Colonic mucosa (tissue), 4 donors: ENCODE measurements at regions not wholly inside any gene's neighbourhood (a gene's known extent, or its start where the extent isn't known, plus 50 kb on each side); places are given as distances from the start of the nearest gene placed in this dataset.

ENCODE experiments used
- DNase-seq: peaks from one replicate; pipeline ENCODE4 v3.0.0-alpha.2; 2020
- H3K27ac ChIP-seq: fragments of 200-600 bp; one replicate; pipeline ENCODE4 v1.8.0; 2021
- H3K27me3 ChIP-seq: fragments of 200-600 bp; one replicate; pipeline ENCODE4 v1.8.0; 2021
- H3K36me3 ChIP-seq: fragments of 200-600 bp; one replicate; pipeline ENCODE4 v1.8.0; 2021
- H3K4me1 ChIP-seq: fragments of 200-600 bp; one replicate; pipeline ENCODE4 v1.8.0; 2021; ENCODE audit warnings: mild to moderate bottlenecking
- H3K4me3 ChIP-seq: fragments of 200-600 bp; one replicate; pipeline ENCODE4 v1.8.0; 2021
- H3K9ac ChIP-seq, 2 donors: one replicate each; pipeline ENCODE4 v1.7.0; 2013; ENCODE audit warnings: control low read depth in 2 of 2, low read depth in 2 of 2, low read length in 2 of 2
- H3K9me3 ChIP-seq: fragments of 200-600 bp; one replicate; pipeline ENCODE4 v1.8.0; 2021
- CTCF ChIP-seq: fragments of 200-600 bp; IDR thresholded peaks from one replicate; pipeline ENCODE4 v1.8.0; 2022; ENCODE audit warnings: antibody characterized with exemption, mild to moderate bottlenecking
- intact Hi-C: fragments of 100-400 bp; cut with DNase I; formaldehyde crosslinking; loops from one replicate; pipeline ENCODE4 v1.14.1; 2022
- donor health status: healthy.
- donor health status: DM: no; HTN: no; CAD: no.
- donor health status: DM: no; HTN: no; CAD: no.

GRCh38 chr16:11401161-11402050, 56.1 kb downstream of the RMI2 start:
- H3K36me3 ChIP-seq: no peaks in the 10 kb centered on the region
- H3K27me3 ChIP-seq: no peaks in the 10 kb centered on the region
- no peak overlapping the region for H3K27ac ChIP-seq
- DNase-seq: no peak
- intact Hi-C loops: no loop called here
- H3K9ac ChIP-seq: no peak overlapping the region
- H3K4me3 ChIP-seq: no peak overlapping the region
- H3K9me3 ChIP-seq: no peaks in the 10 kb centered on the region
- no peaks in the 10 kb centered on the region for H3K4me1 ChIP-seq
- TF ChIP-seq CTCF: no peak

- H3K9me3 ChIP-seq: no peaks in the 10 kb centered on the region
- H3K36me3 ChIP-seq: no peaks in the 10 kb centered on the region
- H3K9ac ChIP-seq: no peak overlapping the region
- intact Hi-C loops: no loop called here
- TF ChIP-seq CTCF: no peak
- no peaks in the 10 kb centered on the region for H3K4me1 ChIP-seq
- no peak for DNase-seq
- H3K27ac ChIP-seq: no peak overlapping the region
- no peak overlapping the region for H3K4me3 ChIP-seq
- no peaks in the 10 kb centered on the region for H3K27me3 ChIP-seq
Measured at GRCh38 chr16:11402051-11402744, 56.9 kb downstream of the RMI2 start.

- no peak for TF ChIP-seq CTCF
- DNase-seq: no peak
- no peak overlapping the region for H3K9ac ChIP-seq
- H3K4me3 ChIP-seq: no peak overlapping the region
- H3K4me1 ChIP-seq: no peaks in the 10 kb centered on the region
- H3K27me3 ChIP-seq: no peaks in the 10 kb centered on the region
- no peaks in the 10 kb centered on the region for H3K9me3 ChIP-seq
- intact Hi-C loops: no loop called here
- H3K36me3 ChIP-seq: no peaks in the 10 kb centered on the region
- no peak overlapping the region for H3K27ac ChIP-seq
Measured at GRCh38 chr16:11402745-11403533, 57.7 kb downstream of the RMI2 start.

DNA sequence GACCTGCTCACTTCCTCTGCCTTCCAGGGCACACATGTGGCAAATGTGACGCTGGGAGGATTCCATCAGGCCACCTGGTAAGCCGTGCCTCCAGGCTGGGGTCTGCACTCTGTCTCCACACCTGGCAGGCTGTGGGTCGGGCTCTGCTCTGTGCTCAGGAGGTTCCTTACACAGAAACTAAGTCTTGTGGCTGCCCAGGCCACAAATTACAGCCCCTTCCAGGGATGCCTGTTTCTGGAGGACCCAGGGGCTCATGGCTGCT, 58.2 kb downstream of the RMI2 start:
- Histone ChIP-seq H3K4me1 (no peaks in the 10 kb centered on the region), H3K36me3 (no peaks in the 10 kb centered on the region), H3K27me3 (no peaks in the 10 kb centered on the region), H3K27ac (no peak overlapping the region), H3K9ac (no peak overlapping the region), H3K9me3 (no peaks in the 10 kb centered on the region), H3K4me3 (no peak overlapping the region)
- intact Hi-C loops: no loop called here
- DNase-seq: no peak
- no peak for TF ChIP-seq CTCF

GRCh38 chr16:11403920-11404319, 58.7 kb downstream of the RMI2 start:
- Histone ChIP-seq H3K27me3 (no peaks in the 10 kb centered on the region), H3K4me1 (no peaks in the 10 kb centered on the region), H3K4me3 (no peak overlapping the region), H3K9me3 (no peaks in the 10 kb centered on the region), H3K36me3 (no peaks in the 10 kb centered on the region), H3K9ac (no peak overlapping the region), H3K27ac (no peak overlapping the region)
- DNase-seq: no peak
- TF ChIP-seq CTCF: no peak
- intact Hi-C loops: no loop called here
